OCI-LY3 (cell line): ENCODE measurements at regions not wholly inside any gene's neighbourhood (a gene's known extent, or its start where the extent isn't known, plus 50 kb on each side); places are given as distances from the start of the nearest gene placed in this dataset.

Experiments
- H2AFZ ChIP-seq: fragments of 200-600, 300-600 bp; shearing (Covaris generic); 2 replicates; pipeline ENCODE4 v1.6.0; 2014; ENCODE audit warnings: antibody characterized with exemption, low read depth, low read length
- H3K27ac ChIP-seq: fragments of 200-600, 300-600 bp; sonication (generic); 2 replicates; pipeline ENCODE4 v1.5.1; 2014; ENCODE audit warnings: mild to moderate bottlenecking, low read length, moderate library complexity, mixed read lengths
- H3K27me3 ChIP-seq: fragments of 200-600, 300-600 bp; sonication (generic); 2 replicates; pipeline ENCODE4 v1.6.1; 2014; ENCODE audit warnings: low read depth, low read length, mixed read lengths
- H3K36me3 ChIP-seq: fragments of 200-600, 300-600 bp; sonication (generic); replicated peaks from 2 replicates; pipeline ENCODE3; 2014; ENCODE audit warnings: low read depth, low read length, mixed read lengths
- H3K4me1 ChIP-seq: fragments of 300-600, 200-600 bp; sonication (generic); 2 replicates; pipeline ENCODE4 v1.6.1; 2014; ENCODE audit warnings: low read length, mixed read lengths
- H3K4me2 ChIP-seq: fragments of 200-600, 300-600 bp; sonication (generic); 2 replicates; pipeline ENCODE4 v1.6.1; 2014; ENCODE audit warnings: low read length, mixed read lengths
- H3K4me3 ChIP-seq: fragments of 300-600, 200-600 bp; sonication (generic); 2 replicates; pipeline ENCODE4 v1.5.1; 2014; ENCODE audit warnings: antibody characterized with exemption, mild to moderate bottlenecking, low read length, moderate library complexity
- H3K79me2 ChIP-seq: fragments of 300-600, 200-600 bp; shearing (Covaris generic); 2 replicates; pipeline ENCODE4 v1.6.1; 2014; ENCODE audit warnings: mild to moderate bottlenecking, low read length, mixed read lengths
- H3K9ac ChIP-seq: fragments of 300-600, 200-600 bp; shearing (Covaris generic); 2 replicates; pipeline ENCODE4 v1.6.0; 2014; ENCODE audit warnings: mild to moderate bottlenecking, low read length, moderate library complexity
- H3K9me3 ChIP-seq: fragments of 200-600, 300-600 bp; shearing (Covaris generic); 2 replicates; pipeline ENCODE4 v1.6.1; 2014; ENCODE audit warnings: low read length, mixed read lengths; ENCODE audit not compliant: insufficient read depth
- H4K20me1 ChIP-seq: fragments of 200-600, 300-600 bp; sonication (generic); 2 replicates; pipeline ENCODE4 v1.6.1; 2016; ENCODE audit warnings: low read length, mixed read lengths; ENCODE audit not compliant: insufficient read depth
- CTCF ChIP-seq: fragments of 200-600, 300-600 bp; sonication (generic); IDR thresholded peaks from 2 replicates; pipeline ENCODE4 v1.5.1; 2014; ENCODE audit warnings: antibody characterized with exemption, low read length, low read depth
- EZH2phosphoT487 ChIP-seq: fragments of 200-600 bp; shearing (Covaris generic); IDR thresholded peaks from 2 replicates; pipeline ENCODE4 v1.6.1; 2018; ENCODE audit warnings: antibody characterized with exemption, mixed run types, low read depth

- no peak overlapping the region for H3K27ac ChIP-seq
Measured at GRCh38 chr2:17996978-17997377, 118.5 kb downstream of the KCNS3 start.

GRCh38 chr2:17995593-17995992, 117.1 kb downstream of the KCNS3 start:
- H2AFZ ChIP-seq: no peak overlapping the region
- no peaks in the 10 kb centered on the region for H3K27me3 ChIP-seq
- H3K4me3 ChIP-seq: no peak overlapping the region
- H3K36me3 ChIP-seq: no peaks in the 10 kb centered on the region
- no peak overlapping the region for H3K9ac ChIP-seq
- no peak overlapping the region for H3K27ac ChIP-seq
- H3K4me2 ChIP-seq: no peak overlapping the region
- no peaks in the 10 kb centered on the region for H4K20me1 ChIP-seq
- H3K79me2 ChIP-seq: no peaks in the 10 kb centered on the region
- TF ChIP-seq CTCF: no peak
- no peak for TF ChIP-seq EZH2phosphoT487
- no peaks in the 10 kb centered on the region for H3K4me1 ChIP-seq
- H3K9me3 ChIP-seq: no peaks in the 10 kb centered on the region

More at GRCh38 chr2:17996978-17997377, 118.5 kb downstream of the KCNS3 start:
- Histone ChIP-seq H3K27me3 (no peaks in the 10 kb centered on the region), H2AFZ (no peak overlapping the region), H4K20me1 (no peaks in the 10 kb centered on the region), H3K9ac (no peak overlapping the region), H3K9me3 (no peaks in the 10 kb centered on the region), H3K4me1 (no peaks in the 10 kb centered on the region), H3K4me3 (no peak overlapping the region), H3K4me2 (no peak overlapping the region), H3K36me3 (no peaks in the 10 kb centered on the region), H3K79me2 (no peaks in the 10 kb centered on the region)
- no peak for TF ChIP-seq CTCF
- no peak for TF ChIP-seq EZH2phosphoT487
